IMR-90 (cell line): ENCODE measurements at regions not wholly inside any gene's neighbourhood (a gene's known extent, or its start where the extent isn't known, plus 50 kb on each side); places are given as distances from the start of the nearest gene placed in this dataset.

Experiments
- ATAC-seq: fragments of 200-7000 bp; cut with Tn5 transposase; 2 replicates; pipeline ENCODE4 v1.9.1; 2020; ENCODE audit warnings: low read depth, mild to moderate bottlenecking, moderate library complexity
- BruUV-seq: library from RNA; stranded (reverse); fragments of 400-500 nt; replicated peaks from 2 replicates; lab custom pipeline; 2021; lab: Mats Ljungman, UMichigan
- CTCF ChIA-PET: fragments of 300-600 bp; formaldehyde crosslinking; extraction: SDS; loops from one replicate; lab custom pipeline; 2021; ENCODE audit warnings: antibody characterized with exemption; lab: Yijun Ruan, JAX
- POLR2A ChIA-PET: fragments of 300-600 bp; sonication (Branson Sonifier 250); formaldehyde crosslinking; loops from one replicate; lab custom pipeline; 2022; ENCODE audit warnings: antibody characterized with exemption; ENCODE audit not compliant: unreplicated experiment; lab: Charles Lee
- DNase-seq: peaks from one replicate; pipeline ENCODE4 v3.0.0; 2013
- H2AFZ ChIP-seq: replicated peaks from 2 replicates; pipeline ENCODE3; 2013; ENCODE audit warnings: low read length, mild to moderate bottlenecking; ENCODE audit not compliant: poor library complexity
- H2AK5ac ChIP-seq: 2 replicates; pipeline ENCODE4 v1.6.1; 2013; ENCODE audit warnings: low read depth, low read length, inconsistent platforms
- H2AK9ac ChIP-seq: replicated peaks from 2 replicates; pipeline ENCODE3; 2013; ENCODE audit warnings: mild to moderate bottlenecking, low read depth, low read length, moderate library complexity; ENCODE audit not compliant: poor library complexity
- H2BK120ac ChIP-seq: 2 replicates; pipeline ENCODE4 v1.6.1; 2013; ENCODE audit warnings: low read depth, low read length, inconsistent platforms
- H2BK15ac ChIP-seq: 3 replicates; pipeline ENCODE4 v1.6.1; 2013; ENCODE audit warnings: low read depth, low read length, inconsistent platforms
- H2BK20ac ChIP-seq: 2 replicates; pipeline ENCODE4 v1.6.1; 2013; ENCODE audit warnings: low read depth, mild to moderate bottlenecking, inconsistent platforms, low read length, moderate library complexity
- H2BK5ac ChIP-seq: 2 replicates; pipeline ENCODE4 v1.6.1; 2013; ENCODE audit warnings: mild to moderate bottlenecking, low read depth, low read length, inconsistent platforms; ENCODE audit not compliant: poor library complexity, severe bottlenecking
- H3K14ac ChIP-seq: replicated peaks from 2 replicates; pipeline ENCODE4 v1.6.1; 2013; ENCODE audit warnings: low read depth, low read length, inconsistent platforms
- H3K18ac ChIP-seq: 2 replicates; pipeline ENCODE4 v1.6.1; 2013; ENCODE audit warnings: low read depth, low read length, control low read depth
- H3K23ac ChIP-seq: 2 replicates; pipeline ENCODE4 v1.6.1; 2013; ENCODE audit warnings: low read depth, low read length, inconsistent platforms
- H3K27ac ChIP-seq: 2 replicates; pipeline ENCODE4 v1.5.1; 2013; ENCODE audit warnings: mild to moderate bottlenecking, control low read depth, low read length; ENCODE audit not compliant: insufficient read depth
- H3K27me3 ChIP-seq: 2 replicates; pipeline ENCODE4 v1.6.1; 2013; ENCODE audit warnings: low read length; ENCODE audit not compliant: control insufficient read depth, insufficient read depth
- H3K36me3 ChIP-seq: 2 replicates; pipeline ENCODE4 v1.6.1; 2013; ENCODE audit warnings: low read length, mixed read lengths; ENCODE audit not compliant: control insufficient read depth, insufficient read depth
- H3K4ac ChIP-seq: 2 replicates; pipeline ENCODE4 v1.6.1; 2013; ENCODE audit warnings: low read depth, low read length, inconsistent platforms
- H3K4me1 ChIP-seq: 2 replicates; pipeline ENCODE4 v1.6.1; 2013; ENCODE audit warnings: low read length, mixed read lengths; ENCODE audit not compliant: control insufficient read depth, insufficient read depth
- H3K4me2 ChIP-seq: 2 replicates; pipeline ENCODE4 v1.6.1; 2013; ENCODE audit warnings: low read depth, mild to moderate bottlenecking, control low read depth, low read length, moderate library complexity
- H3K4me3 ChIP-seq: 2 replicates; pipeline ENCODE4 v1.5.1; 2013; ENCODE audit warnings: low read depth, mild to moderate bottlenecking, control low read depth, low read length, moderate library complexity; ENCODE audit not compliant: insufficient read depth
- H3K56ac ChIP-seq: 2 replicates; pipeline ENCODE4 v1.6.1; 2013; ENCODE audit warnings: low read length, inconsistent platforms; ENCODE audit not compliant: insufficient read depth; ENCODE audit errors: extremely low read depth
- H3K79me1 ChIP-seq, 2 experiments: 2 replicates each; pipeline ENCODE4 v1.6.1; 2013; ENCODE audit warnings: low read length in 2 of 2, inconsistent platforms in 1 of 2, low read depth in 1 of 2
- H3K9ac ChIP-seq: 2 replicates; pipeline ENCODE4 v1.6.1; 2013; ENCODE audit warnings: low read depth, low read length, control low read depth
- H3K9me1 ChIP-seq: 2 replicates; pipeline ENCODE4 v1.6.1; 2013; ENCODE audit warnings: low read length, inconsistent platforms; ENCODE audit not compliant: insufficient read depth
- H3K9me3 ChIP-seq: 2 replicates; pipeline ENCODE4 v1.6.1; 2013; ENCODE audit warnings: low read length; ENCODE audit not compliant: control insufficient read depth, insufficient read depth
- H4K20me1 ChIP-seq: 2 replicates; pipeline ENCODE4 v1.6.1; 2013; ENCODE audit warnings: low read length, inconsistent platforms; ENCODE audit not compliant: insufficient read depth
- H4K5ac ChIP-seq: 2 replicates; pipeline ENCODE4 v1.6.1; 2013; ENCODE audit warnings: mild to moderate bottlenecking, low read depth, low read length, control low read depth
- H4K8ac ChIP-seq, 2 experiments: 2 replicates each; pipeline ENCODE4 v1.6.1; 2013; ENCODE audit warnings: low read depth in 2 of 2, low read length in 2 of 2, control low read depth in 1 of 2, inconsistent platforms in 1 of 2
- H4K91ac ChIP-seq: 2 replicates; pipeline ENCODE4 v1.6.1; 2013; ENCODE audit warnings: low read depth, low read length, inconsistent platforms; ENCODE audit not compliant: insufficient read depth
- BHLHE40 ChIP-seq: fragments of 150-350 bp; IDR thresholded peaks from 2 replicates; pipeline ENCODE4 v1.6.1; 2016; ENCODE audit warnings: mild to moderate bottlenecking, low read depth, low read length
- CHD1 ChIP-seq: IDR thresholded peaks from 2 replicates; pipeline ENCODE4 v1.6.1; 2012; ENCODE audit warnings: low read depth, low read length, improper control_type of control experiment
- FOS ChIP-seq: fragments of 150-350 bp; IDR thresholded peaks from 2 replicates; pipeline ENCODE4 v1.6.1; 2016; ENCODE audit warnings: low read depth, low read length
- MAFK ChIP-seq: IDR thresholded peaks from 2 replicates; pipeline ENCODE4 v1.6.1; 2012; ENCODE audit warnings: low read depth, low read length, improper control_type of control experiment
- MAZ ChIP-seq: IDR thresholded peaks from 2 replicates; pipeline ENCODE4 v1.6.1; 2012; ENCODE audit warnings: low read depth, mild to moderate bottlenecking, low read length, improper control_type of control experiment, moderate library complexity, borderline replicate concordance
- MXI1 ChIP-seq: IDR thresholded peaks from 2 replicates; pipeline ENCODE4 v1.6.1; 2012; ENCODE audit warnings: low read depth, mild to moderate bottlenecking, low read length, moderate library complexity, borderline replicate concordance
- NFE2L2 ChIP-seq: fragments of 150-350 bp; IDR thresholded peaks from 2 replicates; pipeline ENCODE4 v1.6.1; 2016; ENCODE audit warnings: low read depth, mild to moderate bottlenecking, low read length
- RAD21 ChIP-seq: IDR thresholded peaks from 2 replicates; pipeline ENCODE4 v1.6.1; 2012; ENCODE audit warnings: low read length, improper control_type of control experiment
- RCOR1 ChIP-seq: IDR thresholded peaks from 2 replicates; pipeline ENCODE4 v1.6.1; 2012; ENCODE audit warnings: mild to moderate bottlenecking, low read length, improper control_type of control experiment; ENCODE audit not compliant: insufficient replicate concordance
- RFX5 ChIP-seq: IDR thresholded peaks from 2 replicates; pipeline ENCODE4 v1.8.0; 2012; ENCODE audit warnings: low read depth, mild to moderate bottlenecking, low read length, moderate library complexity
- SMC3 ChIP-seq: fragments of 150-350 bp; IDR thresholded peaks from 2 replicates; pipeline ENCODE4 v1.6.1; 2016; ENCODE audit warnings: low read depth, mild to moderate bottlenecking, antibody characterized with exemption, low read length, moderate library complexity
- USF2 ChIP-seq: fragments of 150-350 bp; IDR thresholded peaks from 2 replicates; pipeline ENCODE4 v1.6.1; 2017; ENCODE audit warnings: mild to moderate bottlenecking, antibody characterized with exemption, low read length, low read depth
- WGBS, 2 experiments: methylation state at CpG; one replicate each; pipeline versions ENCODE4 v1.1.5 to v1.1.7; 2013; ENCODE audit warnings: missing lambda C conversion rate in 2 of 2; ENCODE audit not compliant: insufficient read length in 1 of 2; ENCODE audit errors: extremely low coverage in 2 of 2; 5-methylcytosine and 5-hydroxymethylcytosine counted together
- dilution Hi-C: fragments of 300-500 bp; cut with HindIII; formaldehyde crosslinking; loops from one replicate; pipeline ENCODE4 v1.14.3; 2018; ENCODE audit warnings: low sequenced_read_pairs; ENCODE audit not compliant: unreplicated experiment
- in situ Hi-C: fragments of 300-500 bp; cut with MboI; formaldehyde crosslinking; loops from 3 replicates; pipeline ENCODE4 v1.14.3; 2019; ENCODE audit warnings: low sequenced_read_pairs, inconsistent platforms, mixed read lengths
- intact Hi-C: fragments of 100-400 bp; cut with micrococcal nuclease; formaldehyde crosslinking; loops from 2 replicates; pipeline ENCODE4 v1.10.0; 2022
- TF ChIP-seq, protein P1 (sequence below): fragments of 150-350 bp; IDR thresholded peaks from 2 replicates; pipeline ENCODE4 v1.6.1; 2016; ENCODE audit warnings: low read depth, mild to moderate bottlenecking, low read length, moderate library complexity, borderline replicate concordance
- TF ChIP-seq, protein P2 (sequence below): conservative IDR thresholded peaks from 2 replicates; pipeline ENCODE4 v1.5.1; 2012; ENCODE audit warnings: mild to moderate bottlenecking, low read depth, low read length, improper control_type of control experiment

GRCh38 chr5:124887223-124887622 lies 140.8 kb upstream of the ZNF608 start:
- H3K18ac ChIP-seq, result no peak overlapping the region
- intact Hi-C loops (no loop called here), in situ Hi-C loops (no loop called here), dilution Hi-C loops (no loop called here)
- no peak overlapping the region for H2BK20ac ChIP-seq
- H2BK120ac ChIP-seq, result no peak overlapping the region
- no peak overlapping the region for H4K5ac ChIP-seq
- no peaks in the 10 kb centered on the region for H3K9me1 ChIP-seq
- no peaks in the 10 kb centered on the region for H3K36me3 ChIP-seq
- no peaks in the 10 kb centered on the region for H3K9me3 ChIP-seq
- no peak overlapping the region for H3K4me3 ChIP-seq
- no peaks in the 10 kb centered on the region for H4K20me1 ChIP-seq
- H3K79me1 ChIP-seq, result no peaks in the 10 kb centered on the region
- H2BK15ac ChIP-seq, result no peak overlapping the region
- DNase-seq (no peak), ATAC-seq (no peak)
- no peak overlapping the region for H3K27ac ChIP-seq
- H4K8ac ChIP-seq, result no peak overlapping the region
- no peak overlapping the region for H3K23ac ChIP-seq
- H3K4ac ChIP-seq, result no peak overlapping the region
- peaks cover 2% of the 10 kb centered on the region; the same call in 1 of the 2 replicates for H3K4me1 ChIP-seq
- ChIA-PET POLR2A (no interaction called here), CTCF (no interaction called here)
- no CpG with 5 or more reads among the region's 2 CpGs for WGBS, 2 experiments
- no peak overlapping the region for H3K4me2 ChIP-seq
- no peaks in the 10 kb centered on the region; the same call in 1 of the 2 replicates for H3K27me3 ChIP-seq
- H2AFZ ChIP-seq, result no peak overlapping the region
- no peak overlapping the region for H3K14ac ChIP-seq
- no TSS peak for BruUV-seq
- no peak overlapping the region for H3K56ac ChIP-seq
- no peak overlapping the region for H2AK5ac ChIP-seq
- H2BK5ac ChIP-seq, result no peak overlapping the region
- H3K9ac ChIP-seq, result no peak overlapping the region
- no peak overlapping the region for H4K91ac ChIP-seq
- H2AK9ac ChIP-seq, result no peak overlapping the region
- TF ChIP-seq MAFK, result no peak
- TF ChIP-seq, protein P1, sequence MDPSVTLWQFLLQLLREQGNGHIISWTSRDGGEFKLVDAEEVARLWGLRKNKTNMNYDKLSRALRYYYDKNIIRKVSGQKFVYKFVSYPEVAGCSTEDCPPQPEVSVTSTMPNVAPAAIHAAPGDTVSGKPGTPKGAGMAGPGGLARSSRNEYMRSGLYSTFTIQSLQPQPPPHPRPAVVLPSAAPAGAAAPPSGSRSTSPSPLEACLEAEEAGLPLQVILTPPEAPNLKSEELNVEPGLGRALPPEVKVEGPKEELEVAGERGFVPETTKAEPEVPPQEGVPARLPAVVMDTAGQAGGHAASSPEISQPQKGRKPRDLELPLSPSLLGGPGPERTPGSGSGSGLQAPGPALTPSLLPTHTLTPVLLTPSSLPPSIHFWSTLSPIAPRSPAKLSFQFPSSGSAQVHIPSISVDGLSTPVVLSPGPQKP, result no peak
- TF ChIP-seq BHLHE40, result no peak
- TF ChIP-seq NFE2L2, result no peak
- no peak for TF ChIP-seq RAD21
- no peak for TF ChIP-seq SMC3
- TF ChIP-seq RFX5, result no peak
- no peak for TF ChIP-seq MXI1
- no peak for TF ChIP-seq MAZ
- no peak for TF ChIP-seq USF2
- TF ChIP-seq CHD1, result no peak
- no peak for TF ChIP-seq FOS
- TF ChIP-seq, protein P2, sequence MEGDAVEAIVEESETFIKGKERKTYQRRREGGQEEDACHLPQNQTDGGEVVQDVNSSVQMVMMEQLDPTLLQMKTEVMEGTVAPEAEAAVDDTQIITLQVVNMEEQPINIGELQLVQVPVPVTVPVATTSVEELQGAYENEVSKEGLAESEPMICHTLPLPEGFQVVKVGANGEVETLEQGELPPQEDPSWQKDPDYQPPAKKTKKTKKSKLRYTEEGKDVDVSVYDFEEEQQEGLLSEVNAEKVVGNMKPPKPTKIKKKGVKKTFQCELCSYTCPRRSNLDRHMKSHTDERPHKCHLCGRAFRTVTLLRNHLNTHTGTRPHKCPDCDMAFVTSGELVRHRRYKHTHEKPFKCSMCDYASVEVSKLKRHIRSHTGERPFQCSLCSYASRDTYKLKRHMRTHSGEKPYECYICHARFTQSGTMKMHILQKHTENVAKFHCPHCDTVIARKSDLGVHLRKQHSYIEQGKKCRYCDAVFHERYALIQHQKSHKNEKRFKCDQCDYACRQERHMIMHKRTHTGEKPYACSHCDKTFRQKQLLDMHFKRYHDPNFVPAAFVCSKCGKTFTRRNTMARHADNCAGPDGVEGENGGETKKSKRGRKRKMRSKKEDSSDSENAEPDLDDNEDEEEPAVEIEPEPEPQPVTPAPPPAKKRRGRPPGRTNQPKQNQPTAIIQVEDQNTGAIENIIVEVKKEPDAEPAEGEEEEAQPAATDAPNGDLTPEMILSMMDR, result no peak
- TF ChIP-seq RCOR1, result no peak
